HCT116 (cell line): ENCODE measurements at regions not wholly inside any gene's neighbourhood (a gene's known extent, or its start where the extent isn't known, plus 50 kb on each side); places are given as distances from the start of the nearest gene placed in this dataset.

Source experiments
- ATAC-seq: fragments of 200-7000 bp; cut with Tn5 transposase; 2 replicates; pipeline ENCODE4 v1.9.1; 2020; ENCODE audit warnings: mild to moderate bottlenecking, moderate library complexity
- BruUV-seq: library from RNA; stranded (reverse); fragments of 400-500 nt; replicated peaks from 2 replicates; lab custom pipeline; 2021; lab: Mats Ljungman, UMichigan
- CTCF ChIA-PET: fragments of 300-600 bp; sonication (Branson Sonifier 250); formaldehyde crosslinking; loops from one replicate; lab custom pipeline; 2021; ENCODE audit warnings: antibody characterized with exemption; lab: Charles Lee
- POLR2A ChIA-PET: fragments of 300-600, 350-600 bp; sonication (Branson Sonifier 250); formaldehyde crosslinking; loops from one replicate; lab custom pipeline; 2021; ENCODE audit warnings: antibody characterized with exemption; lab: Charles Lee
- RAD21 ChIA-PET, 2 experiments: fragments of 300-600 bp; sonication (Branson Sonifier 250); formaldehyde crosslinking; loops; one replicate each; lab custom pipeline; 2023; ENCODE audit warnings: low total read pairs in 2 of 2; ENCODE audit not compliant: uncharacterized antibody in 2 of 2, unreplicated experiment in 2 of 2, low non-redundant PET in 1 of 2; lab: Charles Lee
- DNase-seq: peaks from one replicate; pipeline ENCODE4 v3.0.0-alpha.2; 2010; ENCODE audit warnings: low read depth, low spot score
- H2AFZ ChIP-seq: fragments of 200-600 bp; shearing (Covaris generic), sonication (generic); 2 replicates; pipeline ENCODE4 v1.6.1; 2017; ENCODE audit warnings: low read depth, mixed run types, mixed read lengths, antibody characterized with exemption, low read length; ENCODE audit not compliant: poor library complexity, severe bottlenecking
- H3K27ac ChIP-seq: 2 replicates; pipeline ENCODE4 v1.5.1; 2012; ENCODE audit warnings: low read depth, low read length
- H3K27me3 ChIP-seq: fragments of 200-600 bp; sonication (generic); 2 replicates; pipeline ENCODE4 v1.6.1; 2016; ENCODE audit warnings: mixed run types, low read length, mixed read lengths; ENCODE audit not compliant: insufficient read depth
- H3K36me3 ChIP-seq, 2 experiments: fragments of 200-500 bp in 1 of 2; fragments of 200-600 bp in 1 of 2; sonication (Bioruptor generic) in 1 of 2; sonication (generic) in 1 of 2; 2 replicates each; pipeline versions ENCODE4 v1.5.1 to v1.6.1; 2014 to 2016; ENCODE audit warnings: low read length in 2 of 2, inconsistent platforms in 1 of 2, mixed read lengths in 1 of 2, mixed run types in 1 of 2; ENCODE audit not compliant: insufficient read depth in 2 of 2, control insufficient read depth in 1 of 2
- H3K4me1 ChIP-seq, 2 experiments: fragments of 200-600 bp in 1 of 2; sonication (generic) in 1 of 2; 2 replicates each; pipeline versions ENCODE4 v1.5.1 to v1.6.1; 2012 to 2017; ENCODE audit warnings: low read length in 2 of 2, inconsistent platforms in 1 of 2, mild to moderate bottlenecking in 1 of 2, mixed read lengths in 1 of 2, mixed run types in 1 of 2, moderate library complexity in 1 of 2; ENCODE audit not compliant: insufficient read depth in 2 of 2, control insufficient read depth in 1 of 2
- H3K4me2 ChIP-seq: fragments of 200-600 bp; sonication (generic); 2 replicates; pipeline ENCODE4 v1.6.1; 2017; ENCODE audit warnings: mixed run types, low read length, mixed read lengths
- H3K4me3 ChIP-seq, 2 experiments: fragments of 200-600 bp in 1 of 2; sonication (generic) in 1 of 2; replicated peaks in 1 of 2; 2 replicates each; pipeline ENCODE4 v1.5.1; 2011 to 2016; ENCODE audit warnings: low read length in 2 of 2, control low read depth in 1 of 2, low read depth in 1 of 2, mild to moderate bottlenecking in 1 of 2, mixed read lengths in 1 of 2, mixed run types in 1 of 2
- H3K79me2 ChIP-seq: fragments of 200-600 bp; sonication (generic); 2 replicates; pipeline ENCODE4 v1.6.1; 2017; ENCODE audit warnings: mild to moderate bottlenecking, mixed run types, low read length, moderate library complexity, mixed read lengths; ENCODE audit not compliant: insufficient read depth
- H3K9ac ChIP-seq: fragments of 200-600 bp; sonication (generic); 2 replicates; pipeline ENCODE4 v1.6.1; 2016; ENCODE audit warnings: low read length, mixed read lengths
- H3K9me2 ChIP-seq: fragments of 200-600 bp; sonication (generic), shearing (Covaris generic); 2 replicates; pipeline ENCODE4 v1.6.1; 2017; ENCODE audit warnings: mixed run types, mild to moderate bottlenecking, moderate library complexity; ENCODE audit not compliant: insufficient read depth
- H3K9me3 ChIP-seq, 2 experiments: fragments of 200-500 bp in 1 of 2; fragments of 200-600 bp in 1 of 2; sonication (Bioruptor generic) in 1 of 2; sonication (generic) in 1 of 2; 2 replicates each; pipeline ENCODE4 v1.6.1; 2014 to 2017; ENCODE audit warnings: low read length in 2 of 2, mixed read lengths in 2 of 2, inconsistent platforms in 1 of 2, low read depth in 1 of 2, mild to moderate bottlenecking in 1 of 2, mixed run types in 1 of 2, moderate library complexity in 1 of 2; ENCODE audit not compliant: control insufficient read depth in 1 of 2, insufficient read depth in 1 of 2
- H4K20me1 ChIP-seq: fragments of 200-600 bp; sonication (generic), shearing (Covaris generic); 2 replicates; pipeline ENCODE4 v1.6.1; 2017; ENCODE audit warnings: mixed run types, mild to moderate bottlenecking, moderate library complexity; ENCODE audit not compliant: insufficient read depth
- CEBPB ChIP-seq: IDR thresholded peaks from 2 replicates; pipeline ENCODE4 v1.6.1; 2012; ENCODE audit warnings: low read depth
- EZH2 ChIP-seq: fragments of 200-600 bp; sonication (generic); IDR thresholded peaks from 2 replicates; pipeline ENCODE4 v1.6.1; 2017; ENCODE audit warnings: antibody characterized with exemption, mixed run types
- POLR2AphosphoS5 ChIP-seq: IDR thresholded peaks from 2 replicates; pipeline ENCODE4 v1.6.1; 2011; ENCODE audit warnings: mild to moderate bottlenecking, low read depth, low read length, moderate library complexity
- SIN3A ChIP-seq: IDR thresholded peaks from 2 replicates; pipeline ENCODE4 v1.6.1; 2012; ENCODE audit warnings: low read depth
- YY1 ChIP-seq: IDR thresholded peaks from 2 replicates; pipeline ENCODE4 v1.6.1; 2011; ENCODE audit warnings: low read length, low read depth, moderate library complexity, mild to moderate bottlenecking; ENCODE audit not compliant: insufficient replicate concordance; ENCODE audit errors: extremely low read depth
- intact Hi-C: fragments of 100-400 bp; cut with micrococcal nuclease; formaldehyde crosslinking; loops from 2 replicates; pipeline ENCODE4 v1.10.0; 2022
- TF ChIP-seq, protein P1 (sequence below): IDR thresholded peaks from 2 replicates; pipeline ENCODE4 v1.6.1; 2011; ENCODE audit warnings: mild to moderate bottlenecking, low read length, moderate library complexity; ENCODE audit not compliant: insufficient replicate concordance; ENCODE audit errors: extremely low read depth
- TF ChIP-seq, protein P2 (sequence below): IDR thresholded peaks from 2 replicates; pipeline ENCODE4 v1.6.1; 2012; ENCODE audit warnings: low read depth

DNA sequence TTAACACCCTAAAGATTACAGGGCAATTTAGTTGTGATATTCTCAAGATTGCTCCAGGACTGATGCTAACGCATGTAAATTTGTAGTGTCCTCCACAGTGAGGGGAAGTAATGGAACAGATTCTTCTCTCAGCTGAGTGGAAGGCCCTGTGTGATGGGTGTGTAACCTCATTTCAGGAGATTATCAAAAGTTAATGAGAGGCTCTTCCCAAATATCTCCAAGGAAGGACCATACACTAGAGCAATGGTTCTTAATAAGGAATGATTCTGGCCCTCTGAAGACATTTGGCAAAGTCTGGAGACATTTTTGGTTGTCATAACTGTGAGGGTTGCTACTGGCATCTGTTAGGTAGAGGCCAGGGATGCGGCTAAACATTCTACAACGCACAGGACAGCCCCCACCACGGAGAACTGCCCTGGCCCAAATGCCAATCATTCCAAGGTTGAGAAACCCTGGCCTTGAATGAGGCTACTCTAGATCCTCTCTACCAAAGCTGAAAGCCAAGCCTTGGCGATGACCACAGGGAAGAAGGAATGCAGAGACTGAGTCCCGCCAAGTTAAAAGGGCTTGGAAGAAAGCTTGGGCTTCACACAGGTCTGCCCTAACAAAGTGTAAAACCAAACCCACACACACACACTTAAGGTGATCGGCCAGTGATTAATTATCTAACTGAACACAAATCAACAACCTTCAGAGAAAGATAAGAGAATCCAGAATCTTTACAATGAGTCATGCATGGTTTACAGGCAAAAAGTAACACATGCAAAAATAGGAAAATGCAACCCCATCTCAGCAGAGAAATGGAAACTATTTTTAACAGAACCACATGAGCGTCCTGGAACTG lies 135.8 kb downstream of the SYF2 start (continued):
- TF ChIP-seq, protein P1, sequence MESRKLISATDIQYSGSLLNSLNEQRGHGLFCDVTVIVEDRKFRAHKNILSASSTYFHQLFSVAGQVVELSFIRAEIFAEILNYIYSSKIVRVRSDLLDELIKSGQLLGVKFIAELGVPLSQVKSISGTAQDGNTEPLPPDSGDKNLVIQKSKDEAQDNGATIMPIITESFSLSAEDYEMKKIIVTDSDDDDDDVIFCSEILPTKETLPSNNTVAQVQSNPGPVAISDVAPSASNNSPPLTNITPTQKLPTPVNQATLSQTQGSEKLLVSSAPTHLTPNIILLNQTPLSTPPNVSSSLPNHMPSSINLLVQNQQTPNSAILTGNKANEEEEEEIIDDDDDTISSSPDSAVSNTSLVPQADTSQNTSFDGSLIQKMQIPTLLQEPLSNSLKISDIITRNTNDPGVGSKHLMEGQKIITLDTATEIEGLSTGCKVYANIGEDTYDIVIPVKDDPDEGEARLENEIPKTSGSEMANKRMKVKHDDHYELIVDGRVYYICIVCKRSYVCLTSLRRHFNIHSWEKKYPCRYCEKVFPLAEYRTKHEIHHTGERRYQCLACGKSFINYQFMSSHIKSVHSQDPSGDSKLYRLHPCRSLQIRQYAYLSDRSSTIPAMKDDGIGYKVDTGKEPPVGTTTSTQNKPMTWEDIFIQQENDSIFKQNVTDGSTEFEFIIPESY = no peak
- TF ChIP-seq CEBPB (no peak), YY1 (no peak), POLR2AphosphoS5 (no peak), SIN3A (no peak)
- TF ChIP-seq, all 23 proteins: peak for 0

DNA sequence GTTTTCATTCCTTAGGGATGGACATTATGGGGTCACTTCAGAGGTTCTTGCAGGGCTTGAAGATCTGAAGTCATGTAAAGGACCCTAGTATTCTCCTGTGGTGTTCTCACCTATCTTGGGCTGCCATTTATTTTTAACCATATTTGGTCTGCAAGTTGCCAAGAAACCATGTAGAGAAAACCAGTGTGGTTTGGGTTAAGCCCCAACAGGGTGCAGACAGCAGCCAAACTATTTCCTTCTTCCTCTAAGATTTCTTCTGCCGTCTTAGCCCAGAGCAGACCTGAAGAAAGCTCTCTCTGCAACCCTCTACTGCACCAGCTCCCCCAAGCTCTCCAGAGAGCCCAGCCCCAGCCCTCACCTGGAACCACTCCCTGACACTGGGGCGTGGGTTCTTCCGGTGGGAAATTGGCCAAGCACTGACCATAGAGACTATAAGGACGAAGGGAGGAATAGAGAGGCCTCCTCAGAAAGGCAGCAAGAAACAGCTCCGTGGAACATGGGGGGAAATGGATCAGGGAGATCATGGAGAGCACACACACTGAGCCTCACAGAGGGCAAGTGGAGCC lies 136.6 kb downstream of the SYF2 start:
- ATAC-seq (no peak), DNase-seq (no peak)
- Histone ChIP-seq H2AFZ (no peak overlapping the region), H3K4me2 (no peak overlapping the region), H3K9me3 (no peaks in the 10 kb centered on the region), H3K9me2 (no peaks in the 10 kb centered on the region), H3K4me3 (no peak overlapping the region), H4K20me1 (no peaks in the 10 kb centered on the region), H3K27ac (no peak overlapping the region), H3K4me1 (peaks cover 0 to 8% of the 10 kb centered on the region in 2 experiments; a peak in 3 of 4 replicates), H3K36me3 (no peaks in the 10 kb centered on the region), H3K27me3 (no peaks in the 10 kb centered on the region), H3K9ac (no peak overlapping the region), H3K79me2 (no peaks in the 10 kb centered on the region)
- ChIA-PET CTCF (no interaction called here), POLR2A (no interaction called here), RAD21 (no interaction called here)
- TF ChIP-seq CEBPB (no peak), EZH2 (no peak)
- TF ChIP-seq, protein P2, sequence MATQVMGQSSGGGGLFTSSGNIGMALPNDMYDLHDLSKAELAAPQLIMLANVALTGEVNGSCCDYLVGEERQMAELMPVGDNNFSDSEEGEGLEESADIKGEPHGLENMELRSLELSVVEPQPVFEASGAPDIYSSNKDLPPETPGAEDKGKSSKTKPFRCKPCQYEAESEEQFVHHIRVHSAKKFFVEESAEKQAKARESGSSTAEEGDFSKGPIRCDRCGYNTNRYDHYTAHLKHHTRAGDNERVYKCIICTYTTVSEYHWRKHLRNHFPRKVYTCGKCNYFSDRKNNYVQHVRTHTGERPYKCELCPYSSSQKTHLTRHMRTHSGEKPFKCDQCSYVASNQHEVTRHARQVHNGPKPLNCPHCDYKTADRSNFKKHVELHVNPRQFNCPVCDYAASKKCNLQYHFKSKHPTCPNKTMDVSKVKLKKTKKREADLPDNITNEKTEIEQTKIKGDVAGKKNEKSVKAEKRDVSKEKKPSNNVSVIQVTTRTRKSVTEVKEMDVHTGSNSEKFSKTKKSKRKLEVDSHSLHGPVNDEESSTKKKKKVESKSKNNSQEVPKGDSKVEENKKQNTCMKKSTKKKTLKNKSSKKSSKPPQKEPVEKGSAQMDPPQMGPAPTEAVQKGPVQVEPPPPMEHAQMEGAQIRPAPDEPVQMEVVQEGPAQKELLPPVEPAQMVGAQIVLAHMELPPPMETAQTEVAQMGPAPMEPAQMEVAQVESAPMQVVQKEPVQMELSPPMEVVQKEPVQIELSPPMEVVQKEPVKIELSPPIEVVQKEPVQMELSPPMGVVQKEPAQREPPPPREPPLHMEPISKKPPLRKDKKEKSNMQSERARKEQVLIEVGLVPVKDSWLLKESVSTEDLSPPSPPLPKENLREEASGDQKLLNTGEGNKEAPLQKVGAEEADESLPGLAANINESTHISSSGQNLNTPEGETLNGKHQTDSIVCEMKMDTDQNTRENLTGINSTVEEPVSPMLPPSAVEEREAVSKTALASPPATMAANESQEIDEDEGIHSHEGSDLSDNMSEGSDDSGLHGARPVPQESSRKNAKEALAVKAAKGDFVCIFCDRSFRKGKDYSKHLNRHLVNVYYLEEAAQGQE = no peak
- no TSS peak for BruUV-seq
- intact Hi-C loops = no loop called here
